ENCODE measurements at regions not wholly inside any gene's neighbourhood (a gene's known extent, or its start where the extent isn't known, plus 50 kb on each side); places are given as distances from the start of the nearest gene placed in this dataset.

GRCh38 chr5:120298981-120299380 is 165.1 kb upstream of the PRR16 start:
- TF ChIP-seq POLR2A (IDR thresholded peaks at IDR 0.05; ENCODE audit: low read length): no peak
- no peak for TF ChIP-seq GATA1 (IDR thresholded peaks at IDR 0.05; ENCODE audit: low read depth, low read length)

Data from erythroblast (primary cell).